ENCODE measurements at regions not wholly inside any gene's neighbourhood (a gene's known extent, or its start where the extent isn't known, plus 50 kb on each side); places are given as distances from the start of the nearest gene placed in this dataset.
"Not testable (repeated sequence)": the region's sequence is repeated elsewhere in the genome, so short reads cannot be mapped to it uniquely, and the experiment has no call there.

- not testable (repeated sequence) for TF ChIP-seq CHD2 (IDR thresholded peaks at IDR 0.05; ENCODE audit: low read length, partially characterized antibody); ZC3H11A (IDR thresholded peaks at IDR 0.05)
These were observed 91.5 kb downstream of the CDC42EP3 start for GRCh38 chr2:37579949-37580348.

Measured in A549 (cell line).